Neural progenitor cell (in vitro differentiated cells): ENCODE measurements at regions not wholly inside any gene's neighbourhood (a gene's known extent, or its start where the extent isn't known, plus 50 kb on each side); places are given as distances from the start of the nearest gene placed in this dataset.

Source experiments
- DNase-seq: peaks from one replicate; pipeline ENCODE4 v3.0.0-alpha.2; 2016; ENCODE audit warnings: low spot score
- H2AFZ ChIP-seq: fragments of 200-600 bp; sonication (generic); replicated peaks from 2 replicates; pipeline ENCODE4 v1.6.1; 2016; ENCODE audit warnings: antibody characterized with exemption
- H3F3A ChIP-seq: fragments of 200-600 bp; sonication (generic); 2 replicates; pipeline ENCODE4 v1.6.1; 2016; ENCODE audit warnings: antibody characterized with exemption, low read depth
- H3K27ac ChIP-seq: fragments of 200-600 bp; sonication (generic); 2 replicates; pipeline ENCODE4 v1.5.1; 2016; ENCODE audit warnings: mild to moderate bottlenecking
- H3K27me3 ChIP-seq: fragments of 200-600 bp; sonication (generic); 2 replicates; pipeline ENCODE4 v1.6.1; 2016; ENCODE audit warnings: mild to moderate bottlenecking, moderate library complexity
- H3K36me3 ChIP-seq: fragments of 200-600 bp; sonication (generic); 2 replicates; pipeline ENCODE4 v1.5.1; 2016
- H3K4me1 ChIP-seq: fragments of 200-600 bp; sonication (generic); 2 replicates; pipeline ENCODE4 v1.6.1; 2016; ENCODE audit warnings: mixed run types
- H3K4me2 ChIP-seq: fragments of 200-600 bp; sonication (generic); 2 replicates; pipeline ENCODE4 v1.6.1; 2016
- H3K4me3 ChIP-seq: fragments of 200-600 bp; sonication (generic); 2 replicates; pipeline ENCODE4 v1.5.1; 2016
- H3K79me2 ChIP-seq: fragments of 200-600 bp; sonication (generic); 2 replicates; pipeline ENCODE4 v1.6.1; 2016; ENCODE audit warnings: low read depth
- H3K9ac ChIP-seq: fragments of 200-600 bp; sonication (generic); 2 replicates; pipeline ENCODE4 v1.6.1; 2016
- H3K9me3 ChIP-seq: fragments of 200-600 bp; sonication (generic); 2 replicates; pipeline ENCODE4 v1.5.1; 2016; ENCODE audit warnings: low read depth
- H4K20me1 ChIP-seq: fragments of 200-600 bp; sonication (generic); 2 replicates; pipeline ENCODE4 v1.6.1; 2016; ENCODE audit warnings: low read depth
- H3K27ac Mint-ChIP-seq: 3 replicates; pipeline ENCODE4 v1.8.0; 2021; ENCODE audit warnings: mixed read lengths
- H3K27me3 Mint-ChIP-seq: 2 replicates; pipeline ENCODE4 v1.8.0; 2022; ENCODE audit warnings: low read depth, mild to moderate bottlenecking, inconsistent platforms, moderate library complexity, mixed read lengths; ENCODE audit not compliant: insufficient read depth
- H3K36me3 Mint-ChIP-seq: 3 replicates; pipeline ENCODE4 v1.8.0; 2021; ENCODE audit warnings: mixed read lengths
- H3K4me1 Mint-ChIP-seq: 3 replicates; pipeline ENCODE4 v1.8.0; 2021; ENCODE audit warnings: mixed read lengths
- H3K4me3 Mint-ChIP-seq: 3 replicates; pipeline ENCODE4 v1.8.0; 2021; ENCODE audit warnings: mild to moderate bottlenecking, moderate library complexity, mixed read lengths
- H3K9me3 Mint-ChIP-seq: 3 replicates; pipeline ENCODE4 v1.8.0; 2020; ENCODE audit warnings: mixed read lengths
- CTCF ChIP-seq: fragments of 200-600 bp; sonication (generic); IDR thresholded peaks from 2 replicates; pipeline ENCODE4 v1.5.1; 2017; ENCODE audit warnings: antibody characterized with exemption, mild to moderate bottlenecking
- EZH2 ChIP-seq: fragments of 200-600 bp; sonication (generic); IDR thresholded peaks from 2 replicates; pipeline ENCODE4 v1.6.1; 2017; ENCODE audit warnings: antibody characterized with exemption, mild to moderate bottlenecking, moderate library complexity
- EZH2phosphoT487 ChIP-seq: fragments of 200-600 bp; sonication (generic); IDR thresholded peaks from 2 replicates; pipeline ENCODE4 v1.6.1; 2017; ENCODE audit warnings: antibody characterized with exemption

GRCh38 chr20:24241466-24241865 is 228.0 kb upstream of the SYNDIG1 start:
- Mint-ChIP-seq H3K4me3 (no peak overlapping the region), H3K27me3 (peaks cover 7% of the 10 kb centered on the region), H3K27ac (peak overlapping the region; percentile 60), H3K4me1 (peaks cover 5% of the 10 kb centered on the region), H3K36me3 (no peaks in the 10 kb centered on the region), H3K9me3 (peaks cover 4% of the 10 kb centered on the region)
- Histone ChIP-seq H3K27me3 (no peaks in the 10 kb centered on the region), H3F3A (no peaks in the 10 kb centered on the region), H3K36me3 (no peaks in the 10 kb centered on the region), H3K4me2 (no peak overlapping the region), H2AFZ (no peak overlapping the region), H3K79me2 (no peaks in the 10 kb centered on the region), H3K4me1 (peaks cover under 1% of the 10 kb centered on the region), H4K20me1 (no peaks in the 10 kb centered on the region), H3K9ac (no peak overlapping the region), H3K4me3 (no peak overlapping the region), H3K27ac (no peak overlapping the region), H3K9me3 (no peaks in the 10 kb centered on the region)
- TF ChIP-seq EZH2, result no peak
- no peak for TF ChIP-seq CTCF
- TF ChIP-seq EZH2phosphoT487, result no peak
- no peak for DNase-seq

GRCh38 chr20:24236963-24237362 is 232.5 kb upstream of the SYNDIG1 start:
- H3K79me2 ChIP-seq, result no peaks in the 10 kb centered on the region
- H3K27me3 Mint-ChIP-seq, result peaks cover 5% of the 10 kb centered on the region

GRCh38 chr20:24236201-24236600 is 233.2 kb upstream of the SYNDIG1 start:
- Mint-ChIP-seq H3K4me3 (no peak overlapping the region), H3K4me1 (peaks cover 21% of the 10 kb centered on the region), H3K27me3 (no peaks in the 10 kb centered on the region), H3K9me3 (no peaks in the 10 kb centered on the region), H3K36me3 (no peaks in the 10 kb centered on the region), H3K27ac (peak overlapping the region; percentile 89)
- no peaks in the 10 kb centered on the region for H3K36me3 ChIP-seq
- H2AFZ ChIP-seq, result peak overlapping the region; percentile 68
- H3F3A ChIP-seq, result no peaks in the 10 kb centered on the region
- no peaks in the 10 kb centered on the region for H4K20me1 ChIP-seq
- peaks cover 6% of the 10 kb centered on the region for H3K4me1 ChIP-seq
- H3K27me3 ChIP-seq, result no peaks in the 10 kb centered on the region
- H3K79me2 ChIP-seq, result no peaks in the 10 kb centered on the region
- H3K9me3 ChIP-seq, result no peaks in the 10 kb centered on the region
- no peak for TF ChIP-seq EZH2
- no peak for TF ChIP-seq EZH2phosphoT487
- no peak for TF ChIP-seq CTCF
- no peak overlapping the region for H3K4me2 ChIP-seq
- no peak overlapping the region for H3K9ac ChIP-seq
- no peak overlapping the region for H3K4me3 ChIP-seq
- no peak overlapping the region for H3K27ac ChIP-seq
- no peak for DNase-seq

More at GRCh38 chr20:24236963-24237362, 232.5 kb upstream of the SYNDIG1 start:
- Histone ChIP-seq H3K9ac (no peak overlapping the region), H3K36me3 (no peaks in the 10 kb centered on the region), H3K4me2 (no peak overlapping the region), H3K4me3 (no peak overlapping the region), H3F3A (no peaks in the 10 kb centered on the region), H3K27me3 (no peaks in the 10 kb centered on the region), H3K4me1 (peaks cover 6% of the 10 kb centered on the region), H3K9me3 (no peaks in the 10 kb centered on the region), H3K27ac (no peak overlapping the region), H4K20me1 (no peaks in the 10 kb centered on the region), H2AFZ (no peak overlapping the region)
- H3K4me3 Mint-ChIP-seq, result no peak overlapping the region
- no peaks in the 10 kb centered on the region for H3K36me3 Mint-ChIP-seq
- H3K9me3 Mint-ChIP-seq, result no peaks in the 10 kb centered on the region
- no peak for TF ChIP-seq EZH2phosphoT487
- TF ChIP-seq EZH2, result no peak
- no peak for TF ChIP-seq CTCF
- peaks cover 21% of the 10 kb centered on the region for H3K4me1 Mint-ChIP-seq
- no peak overlapping the region for H3K27ac Mint-ChIP-seq
- no peak for DNase-seq
